Activated naive CD4-positive, alpha-beta T cell treated with anti-CD3 and anti-CD28 coated beads, Interleukin-2, amount 10 ng/mL, durations not matched to agents 7 days and 5 days (primary cell): ENCODE measurements at regions not wholly inside any gene's neighbourhood (a gene's known extent, or its start where the extent isn't known, plus 50 kb on each side); places are given as distances from the start of the nearest gene placed in this dataset.

Source experiments
- CTCF ChIA-PET: fragments of 350-600 bp; sonication (Branson Sonifier 250); formaldehyde crosslinking; loops from one replicate; lab custom pipeline; 2021; ENCODE audit warnings: antibody characterized with exemption; lab: Charles Lee
- DNase-seq: peaks from one replicate; pipeline ENCODE4 v3.0.0-alpha.2; 2020
- H3K27ac Mint-ChIP-seq: one replicate; pipeline ENCODE4 v1.8.0; 2021; ENCODE audit warnings: mild to moderate bottlenecking, moderate library complexity, mixed read lengths
- H3K27me3 Mint-ChIP-seq: one replicate; pipeline ENCODE4 v1.8.0; 2021; ENCODE audit warnings: mild to moderate bottlenecking, mixed read lengths
- H3K36me3 Mint-ChIP-seq: one replicate; pipeline ENCODE4 v1.8.0; 2021; ENCODE audit warnings: mixed read lengths
- H3K4me1 Mint-ChIP-seq: one replicate; pipeline ENCODE4 v1.8.0; 2021; ENCODE audit warnings: mixed read lengths
- H3K4me3 Mint-ChIP-seq: one replicate; pipeline ENCODE4 v1.8.0; 2021; ENCODE audit warnings: mild to moderate bottlenecking, moderate library complexity, mixed read lengths
- H3K9me3 Mint-ChIP-seq: one replicate; pipeline ENCODE4 v1.8.0; 2021; ENCODE audit warnings: mixed read lengths

DNA sequence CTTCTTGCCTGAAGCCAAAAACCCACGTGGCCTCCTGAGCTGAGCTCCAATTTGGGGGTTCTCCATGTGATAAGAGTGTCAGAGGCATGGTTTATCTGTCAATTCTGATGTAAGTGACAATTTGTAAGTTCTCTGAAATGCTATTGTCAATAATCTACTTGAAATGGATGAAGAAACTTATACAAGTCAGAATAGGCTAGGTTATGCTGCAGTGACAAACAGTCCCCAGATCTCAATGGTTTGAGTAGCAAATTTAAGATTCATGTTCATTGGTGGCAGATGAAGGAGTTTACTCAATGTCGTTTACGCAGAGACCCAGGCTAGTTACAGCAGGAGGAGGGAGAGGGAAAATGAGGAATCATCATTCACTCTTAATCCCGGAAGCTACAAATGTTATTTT lies 352.4 kb downstream of the KIF16B start:
- Mint-ChIP-seq H3K27me3 (no peaks in the 10 kb centered on the region), H3K4me1 (no peaks in the 10 kb centered on the region), H3K27ac (no peak overlapping the region), H3K36me3 (no peaks in the 10 kb centered on the region), H3K9me3 (peaks cover 2% of the 10 kb centered on the region), H3K4me3 (no peak overlapping the region)
- CTCF ChIA-PET = no interaction called here
- no peak for DNase-seq

DNA sequence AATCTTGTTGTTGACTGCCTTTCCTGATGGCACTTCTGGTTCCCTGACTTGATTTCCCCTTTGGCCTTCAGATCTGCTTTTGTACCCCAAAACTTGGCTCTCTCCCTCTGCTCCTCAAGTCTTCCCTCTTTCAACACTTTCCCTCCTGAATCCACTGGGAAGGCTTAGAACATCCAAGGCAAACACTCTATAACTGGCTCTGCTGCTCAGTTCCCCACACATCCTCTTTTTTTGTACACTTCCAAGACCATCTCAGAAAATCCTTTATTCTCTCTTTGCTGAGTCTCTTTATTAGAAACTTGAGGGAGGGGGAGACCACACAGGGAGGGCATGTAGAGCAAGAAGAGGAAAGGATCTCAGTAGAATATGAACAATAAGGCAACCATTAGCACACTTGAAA lies 354.1 kb downstream of the KIF16B start:
- peaks cover 2% of the 10 kb centered on the region for H3K9me3 Mint-ChIP-seq
- no peak overlapping the region for H3K4me3 Mint-ChIP-seq
- CTCF ChIA-PET = no interaction called here
- H3K27ac Mint-ChIP-seq = no peak overlapping the region
- no peaks in the 10 kb centered on the region for H3K36me3 Mint-ChIP-seq
- H3K27me3 Mint-ChIP-seq = no peaks in the 10 kb centered on the region
- H3K4me1 Mint-ChIP-seq = no peaks in the 10 kb centered on the region
- DNase-seq = no peak

DNA sequence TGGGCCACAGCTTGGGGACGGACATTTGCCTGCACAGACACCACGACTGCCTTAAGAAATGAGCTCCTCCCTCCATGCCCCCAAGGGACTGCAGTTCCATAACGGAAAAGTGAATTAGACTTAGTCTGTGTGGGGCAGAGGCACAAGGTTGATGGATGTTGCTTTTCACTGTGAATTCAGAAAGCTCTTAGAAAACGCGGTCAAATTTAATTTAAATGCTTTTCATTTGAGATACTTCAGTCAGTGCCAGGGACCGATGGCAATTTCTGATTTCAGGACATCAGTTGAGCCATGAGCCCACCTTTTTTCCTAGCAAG lies 356.4 kb downstream of the KIF16B start:
- no peaks in the 10 kb centered on the region for H3K36me3 Mint-ChIP-seq
- H3K27ac Mint-ChIP-seq = no peak overlapping the region
- no peak for DNase-seq
- peaks cover 2% of the 10 kb centered on the region for H3K9me3 Mint-ChIP-seq
- H3K4me1 Mint-ChIP-seq = no peaks in the 10 kb centered on the region
- no peak overlapping the region for H3K4me3 Mint-ChIP-seq
- H3K27me3 Mint-ChIP-seq = no peaks in the 10 kb centered on the region
- CTCF ChIA-PET = no interaction called here

DNA sequence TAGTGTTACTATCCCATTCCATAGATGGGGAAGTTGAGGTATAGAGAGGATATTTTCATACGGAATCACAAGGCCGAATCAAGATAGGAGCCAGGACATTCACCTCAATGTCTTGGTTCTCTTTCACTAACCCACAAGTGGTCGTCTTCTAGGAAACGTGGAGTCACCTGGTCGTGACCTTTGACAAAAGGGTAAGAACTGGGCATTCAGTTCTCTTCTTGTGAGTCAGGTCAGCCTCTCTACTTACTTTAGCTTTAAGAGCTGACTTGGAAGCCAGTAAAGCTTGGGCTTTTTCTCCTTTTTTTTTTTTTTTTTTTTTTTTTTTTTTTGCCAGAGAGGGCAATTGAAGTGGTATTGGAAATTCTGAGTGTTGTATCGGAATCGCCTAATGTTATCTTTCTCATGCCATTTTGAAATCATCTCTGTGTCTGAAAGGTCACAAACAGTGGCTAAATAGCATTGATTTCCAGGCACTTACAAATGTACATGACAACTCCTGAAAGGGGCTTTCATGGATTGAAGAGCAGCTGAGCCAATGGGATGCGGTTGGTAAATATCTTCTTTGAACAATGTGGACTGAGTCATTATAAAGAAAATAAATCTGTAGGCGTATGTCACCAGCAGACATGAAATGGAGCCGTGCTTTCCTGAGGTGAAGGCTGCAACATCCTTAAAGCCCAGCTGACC lies 356.9 kb downstream of the KIF16B start:
- no peaks in the 10 kb centered on the region for H3K4me1 Mint-ChIP-seq
- no peaks in the 10 kb centered on the region for H3K36me3 Mint-ChIP-seq
- peaks cover 2% of the 10 kb centered on the region for H3K9me3 Mint-ChIP-seq
- H3K4me3 Mint-ChIP-seq = no peak overlapping the region
- no peak overlapping the region for H3K27ac Mint-ChIP-seq
- no peaks in the 10 kb centered on the region for H3K27me3 Mint-ChIP-seq
- DNase-seq = no peak
- CTCF ChIA-PET = no interaction called here

DNA sequence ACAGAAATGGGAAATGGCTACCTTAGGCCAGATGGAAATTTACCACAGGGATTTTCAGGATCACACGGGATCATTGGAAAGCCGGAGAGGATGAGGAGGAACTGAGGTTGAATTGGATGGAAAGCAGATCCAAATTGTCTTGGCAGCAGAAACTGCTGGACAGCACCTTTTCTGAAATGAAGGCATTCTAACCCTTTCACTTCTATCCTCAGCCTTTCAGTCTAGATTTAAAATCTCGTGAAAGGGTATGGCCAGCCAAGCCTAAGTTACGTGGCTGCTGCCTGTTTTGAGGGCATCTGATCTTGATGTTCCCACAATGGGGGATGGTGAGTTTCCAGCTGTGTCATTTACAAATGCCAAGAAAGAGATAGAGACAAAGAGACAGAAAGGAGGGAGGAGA lies 358.2 kb downstream of the KIF16B start:
- CTCF ChIA-PET = no interaction called here
- peaks cover 2% of the 10 kb centered on the region for H3K9me3 Mint-ChIP-seq
- DNase-seq = no peak
- no peaks in the 10 kb centered on the region for H3K27me3 Mint-ChIP-seq
- no peaks in the 10 kb centered on the region for H3K4me1 Mint-ChIP-seq
- H3K36me3 Mint-ChIP-seq = no peaks in the 10 kb centered on the region
- no peak overlapping the region for H3K4me3 Mint-ChIP-seq
- H3K27ac Mint-ChIP-seq = no peak overlapping the region

DNA sequence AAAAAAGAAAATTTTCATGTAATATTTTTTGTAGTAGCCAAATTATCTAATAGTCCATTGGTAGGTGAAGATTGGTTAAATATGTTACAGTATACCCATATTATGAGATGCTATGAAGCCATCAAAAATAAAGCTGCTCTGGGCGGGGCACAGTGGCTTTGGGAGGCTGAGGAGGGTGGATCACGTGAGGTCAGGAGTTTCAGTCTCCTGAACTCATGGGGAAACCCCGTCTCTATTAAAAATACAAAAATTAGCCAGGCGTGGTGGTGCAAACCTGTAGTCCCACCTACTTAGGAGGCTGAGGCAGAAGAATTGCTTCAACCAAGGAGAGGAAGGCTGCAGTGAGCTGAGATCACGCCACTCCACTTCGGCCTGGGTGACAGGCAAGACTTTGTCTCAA lies 360.5 kb downstream of the KIF16B start:
- DNase-seq = no peak
- Mint-ChIP-seq H3K4me1 (no peaks in the 10 kb centered on the region), H3K27me3 (no peaks in the 10 kb centered on the region), H3K27ac (no peak overlapping the region), H3K4me3 (no peak overlapping the region), H3K36me3 (no peaks in the 10 kb centered on the region), H3K9me3 (no peaks in the 10 kb centered on the region)
- CTCF ChIA-PET = no interaction called here

GRCh38 chr20:16209951-16210361 lies 363.3 kb downstream of the KIF16B start:
- H3K9me3 Mint-ChIP-seq = no peaks in the 10 kb centered on the region
- H3K4me3 Mint-ChIP-seq = no peak overlapping the region
- no peaks in the 10 kb centered on the region for H3K36me3 Mint-ChIP-seq
- H3K27me3 Mint-ChIP-seq = no peaks in the 10 kb centered on the region
- CTCF ChIA-PET = no interaction called here
- no peak for DNase-seq
- no peaks in the 10 kb centered on the region for H3K4me1 Mint-ChIP-seq
- no peak overlapping the region for H3K27ac Mint-ChIP-seq

GRCh38 chr20:16209357-16209756 lies 363.9 kb downstream of the KIF16B start:
- H3K36me3 Mint-ChIP-seq = no peaks in the 10 kb centered on the region
- no peaks in the 10 kb centered on the region for H3K4me1 Mint-ChIP-seq
- no peaks in the 10 kb centered on the region for H3K27me3 Mint-ChIP-seq
- no peak for DNase-seq
- CTCF ChIA-PET = no interaction called here
- H3K9me3 Mint-ChIP-seq = no peaks in the 10 kb centered on the region
- H3K27ac Mint-ChIP-seq = no peak overlapping the region
- H3K4me3 Mint-ChIP-seq = no peak overlapping the region

- no peaks in the 10 kb centered on the region for H3K27me3 Mint-ChIP-seq
- H3K36me3 Mint-ChIP-seq = no peaks in the 10 kb centered on the region
- H3K4me3 Mint-ChIP-seq = no peak overlapping the region
- H3K27ac Mint-ChIP-seq = no peak overlapping the region
- H3K9me3 Mint-ChIP-seq = no peaks in the 10 kb centered on the region
- CTCF ChIA-PET = no interaction called here
- no peaks in the 10 kb centered on the region for H3K4me1 Mint-ChIP-seq
- no peak for DNase-seq
These were observed 364.8 kb downstream of the KIF16B start for GRCh38 chr20:16208443-16208842.

GRCh38 chr20:16206817-16207216 lies 366.4 kb downstream of the KIF16B start:
- DNase-seq = no peak
- CTCF ChIA-PET = no interaction called here
- H3K9me3 Mint-ChIP-seq = peaks cover under 1% of the 10 kb centered on the region
- H3K27ac Mint-ChIP-seq = no peak overlapping the region
- H3K27me3 Mint-ChIP-seq = no peaks in the 10 kb centered on the region
- H3K4me1 Mint-ChIP-seq = no peaks in the 10 kb centered on the region
- no peak overlapping the region for H3K4me3 Mint-ChIP-seq
- H3K36me3 Mint-ChIP-seq = no peaks in the 10 kb centered on the region

DNA sequence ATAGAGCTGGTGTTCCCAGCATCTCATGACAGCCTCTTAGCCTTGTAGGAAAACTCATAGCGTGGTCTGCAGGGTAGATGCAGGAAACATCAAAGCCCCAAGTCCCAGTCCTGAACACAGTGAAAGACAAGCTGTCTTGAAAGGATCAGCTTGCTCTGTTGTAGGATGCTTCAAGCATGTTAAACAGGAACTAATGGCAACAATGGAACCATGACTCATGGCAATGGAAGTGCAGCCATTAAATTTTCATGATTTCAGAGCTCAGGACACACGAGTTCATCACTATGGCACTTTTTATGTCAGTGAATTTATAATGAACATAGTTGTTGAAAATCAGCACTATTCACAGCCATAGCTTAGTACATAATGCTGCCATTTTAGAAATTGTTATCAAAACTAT lies 367.7 kb downstream of the KIF16B start:
- H3K4me1 Mint-ChIP-seq = no peaks in the 10 kb centered on the region
- no peaks in the 10 kb centered on the region for H3K27me3 Mint-ChIP-seq
- DNase-seq = no peak
- no peak overlapping the region for H3K4me3 Mint-ChIP-seq
- CTCF ChIA-PET = no interaction called here
- peaks cover 8% of the 10 kb centered on the region for H3K9me3 Mint-ChIP-seq
- H3K36me3 Mint-ChIP-seq = no peaks in the 10 kb centered on the region
- H3K27ac Mint-ChIP-seq = no peak overlapping the region

- CTCF ChIA-PET = no interaction called here
- DNase-seq = no peak
- Mint-ChIP-seq H3K27ac (no peak overlapping the region), H3K9me3 (peaks cover 8% of the 10 kb centered on the region), H3K36me3 (no peaks in the 10 kb centered on the region), H3K4me1 (no peaks in the 10 kb centered on the region), H3K4me3 (no peak overlapping the region), H3K27me3 (no peaks in the 10 kb centered on the region)
These were observed 370.2 kb downstream of the KIF16B start for GRCh38 chr20:16203096-16203495.

- Mint-ChIP-seq H3K9me3 (peaks cover 11% of the 10 kb centered on the region), H3K4me3 (no peak overlapping the region), H3K27me3 (no peaks in the 10 kb centered on the region), H3K36me3 (no peaks in the 10 kb centered on the region), H3K27ac (no peak overlapping the region), H3K4me1 (no peaks in the 10 kb centered on the region)
- CTCF ChIA-PET = no interaction called here
- no peak for DNase-seq
These were observed 372.1 kb downstream of the KIF16B start for GRCh38 chr20:16201191-16201590.

- peaks cover 11% of the 10 kb centered on the region for H3K9me3 Mint-ChIP-seq
- CTCF ChIA-PET = no interaction called here
- H3K4me3 Mint-ChIP-seq = no peak overlapping the region
- H3K27me3 Mint-ChIP-seq = no peaks in the 10 kb centered on the region
- no peak overlapping the region for H3K27ac Mint-ChIP-seq
- no peaks in the 10 kb centered on the region for H3K4me1 Mint-ChIP-seq
- H3K36me3 Mint-ChIP-seq = no peaks in the 10 kb centered on the region
- no peak for DNase-seq
These were observed 375.6 kb downstream of the KIF16B start for GRCh38 chr20:16197696-16198095.

GRCh38 chr20:16195671-16196070 lies 377.6 kb downstream of the KIF16B start:
- CTCF ChIA-PET = no interaction called here
- no peak for DNase-seq
- H3K4me1 Mint-ChIP-seq = no peaks in the 10 kb centered on the region
- no peaks in the 10 kb centered on the region for H3K27me3 Mint-ChIP-seq
- H3K4me3 Mint-ChIP-seq = no peak overlapping the region
- H3K36me3 Mint-ChIP-seq = no peaks in the 10 kb centered on the region
- peaks cover 3% of the 10 kb centered on the region for H3K9me3 Mint-ChIP-seq
- H3K27ac Mint-ChIP-seq = no peak overlapping the region
